ENCODE measurements at regions not wholly inside any gene's neighbourhood (a gene's known extent, or its start where the extent isn't known, plus 50 kb on each side); places are given as distances from the start of the nearest gene placed in this dataset.

DNA sequence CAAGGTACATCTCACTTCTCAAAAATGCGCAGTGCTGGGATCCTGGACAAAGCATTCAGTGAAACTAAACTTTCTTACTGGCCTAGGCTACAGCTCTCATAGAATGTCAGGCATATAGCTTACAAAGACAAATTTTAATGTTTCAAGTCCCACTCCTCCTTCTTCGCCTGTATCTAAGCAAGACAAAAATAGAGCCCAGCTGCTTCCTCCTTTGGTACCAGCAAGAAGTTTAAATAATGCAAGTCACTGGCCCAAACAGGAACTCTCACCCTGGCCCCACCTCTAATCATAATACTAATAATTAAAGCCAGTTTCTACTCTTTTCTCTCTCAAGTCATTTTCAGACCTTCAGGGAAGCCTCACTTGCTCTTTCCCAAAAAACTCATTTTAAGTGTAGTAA, 1267.9 kb downstream of the MRPL39 start:
- no peak for DNase-seq (ENCODE audit: low spot score)

DNA sequence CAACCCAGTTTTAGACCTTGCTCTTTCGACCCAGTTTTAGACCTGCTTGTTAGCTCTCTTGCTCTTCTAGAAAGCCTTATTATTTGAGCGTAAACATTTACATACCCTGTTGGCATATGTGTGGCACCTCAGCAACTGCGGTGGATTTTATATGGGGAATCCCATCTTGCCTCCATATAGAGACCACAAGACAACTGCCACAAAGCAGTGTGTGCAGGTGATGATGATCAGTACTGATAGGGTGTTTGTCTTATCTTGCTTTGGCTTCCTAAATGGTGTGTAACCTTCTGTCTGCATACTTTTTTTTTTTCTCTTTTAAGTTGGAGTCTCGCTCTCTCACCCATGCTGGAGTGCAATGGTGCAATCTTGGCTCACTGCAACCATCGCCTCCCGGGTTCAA, 1270.8 kb downstream of the MRPL39 start:
- no peak for DNase-seq (ENCODE audit: low spot score)

DNA sequence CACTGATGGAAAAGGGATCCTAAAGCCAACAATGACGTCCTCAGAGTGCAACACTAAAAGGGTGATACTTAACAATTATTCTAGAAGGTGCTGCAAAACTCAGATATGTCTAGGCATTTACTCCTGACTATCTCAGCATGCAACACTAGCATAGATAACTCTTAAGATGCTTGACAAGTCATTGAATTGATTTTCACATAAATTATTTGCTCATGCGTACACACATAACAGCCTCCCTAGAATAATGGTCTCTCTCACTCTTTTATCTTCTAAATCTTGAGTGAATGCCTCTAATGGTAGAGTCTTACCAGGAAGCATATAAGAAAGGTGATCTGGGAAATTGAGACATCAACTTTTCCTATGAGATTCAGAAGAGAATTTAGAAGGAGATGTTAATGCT, 1283.7 kb downstream of the MRPL39 start:
- no peak for DNase-seq (ENCODE audit: low spot score)

DNA sequence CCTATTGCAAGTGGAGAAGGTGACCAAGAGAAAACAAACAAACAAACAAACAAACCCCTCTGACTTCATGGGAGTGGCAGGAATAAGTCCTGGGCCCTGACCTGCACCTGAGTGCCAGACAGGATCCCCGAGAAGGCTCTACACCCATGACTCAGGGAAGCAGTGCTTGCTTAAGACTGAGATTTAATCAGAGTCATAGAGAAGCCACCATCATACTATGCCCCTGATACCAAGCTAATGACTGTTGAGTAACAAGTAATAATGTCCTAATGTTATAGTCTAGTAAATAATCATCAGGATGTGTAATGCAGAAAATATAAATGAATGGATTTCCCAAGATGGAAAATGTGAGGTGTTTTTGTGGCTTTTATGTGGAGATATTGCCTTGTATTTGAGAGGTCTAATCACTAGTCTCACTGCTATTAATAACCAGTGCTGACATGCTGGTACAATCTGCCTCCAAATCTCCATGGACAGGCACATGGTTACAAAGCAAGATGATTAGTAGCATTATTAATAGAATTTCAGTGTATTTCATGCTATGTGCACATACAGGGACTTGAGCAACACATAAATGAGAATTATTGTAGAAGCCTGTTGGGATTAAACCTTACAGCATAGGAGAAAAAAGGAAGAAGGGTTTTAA, 1290.9 kb downstream of the MRPL39 start:
- DNase-seq (ENCODE audit: low spot score) = no peak

DNA sequence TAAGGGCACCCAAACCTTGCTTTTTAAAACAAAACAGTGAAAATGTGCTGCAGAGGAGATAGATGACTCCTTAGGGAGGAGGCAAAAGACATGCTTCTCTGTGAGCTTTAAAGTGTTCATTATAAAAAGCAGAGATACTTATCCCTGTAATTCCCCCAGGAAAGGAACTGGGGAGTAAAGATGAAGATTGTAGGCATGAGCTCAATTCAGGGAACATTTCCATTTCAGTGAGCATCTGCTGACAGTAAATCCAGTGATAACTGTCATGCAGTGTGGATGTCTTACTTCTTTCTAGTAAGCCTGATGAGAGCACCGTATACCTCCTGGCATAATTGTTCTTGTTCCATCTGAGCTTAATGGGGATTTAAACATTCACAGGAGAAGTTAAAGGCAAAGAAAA, 1296.5 kb downstream of the MRPL39 start:
- no peak for DNase-seq (ENCODE audit: low spot score)

DNA sequence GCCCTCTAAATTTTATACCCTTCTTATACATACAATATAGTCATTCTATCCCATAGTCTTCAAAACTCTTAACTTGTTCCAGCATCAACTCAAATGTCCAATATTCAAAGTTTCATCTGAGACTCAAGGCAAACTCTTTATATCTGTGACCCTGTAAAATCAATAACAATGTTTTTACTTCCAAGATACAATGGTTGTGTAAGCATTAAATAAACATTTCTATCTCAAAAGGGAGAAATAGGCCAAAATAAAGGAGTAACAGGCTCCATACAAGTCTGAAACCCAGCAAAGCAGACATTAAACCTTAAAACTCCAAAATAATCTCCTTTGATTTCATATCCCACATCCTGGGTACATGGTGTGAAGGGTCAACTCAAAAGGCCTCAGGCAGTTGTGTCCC, 1299.1 kb downstream of the MRPL39 start:
- DNase-seq (ENCODE audit: low spot score) = no peak

DNA sequence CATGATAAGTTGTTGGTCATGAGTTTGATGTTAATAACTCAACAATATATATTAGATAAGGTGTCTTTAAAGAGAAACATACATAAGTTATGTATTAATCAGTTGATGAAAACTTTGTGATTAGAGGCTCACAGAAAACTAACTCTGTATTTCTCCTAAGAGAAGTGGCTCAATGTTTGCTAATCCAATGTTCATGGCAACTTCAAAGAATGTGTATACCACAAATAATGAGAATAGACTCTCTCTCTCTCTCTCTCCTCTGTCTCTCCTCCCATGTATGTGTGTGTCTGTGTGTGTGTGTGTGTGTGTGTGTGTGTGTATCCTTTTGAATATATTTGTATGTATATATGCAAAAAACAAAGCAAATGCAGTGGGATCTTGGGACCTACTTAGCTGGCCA, 1304.9 kb downstream of the MRPL39 start:
- no peak for DNase-seq (ENCODE audit: low spot score)

DNA sequence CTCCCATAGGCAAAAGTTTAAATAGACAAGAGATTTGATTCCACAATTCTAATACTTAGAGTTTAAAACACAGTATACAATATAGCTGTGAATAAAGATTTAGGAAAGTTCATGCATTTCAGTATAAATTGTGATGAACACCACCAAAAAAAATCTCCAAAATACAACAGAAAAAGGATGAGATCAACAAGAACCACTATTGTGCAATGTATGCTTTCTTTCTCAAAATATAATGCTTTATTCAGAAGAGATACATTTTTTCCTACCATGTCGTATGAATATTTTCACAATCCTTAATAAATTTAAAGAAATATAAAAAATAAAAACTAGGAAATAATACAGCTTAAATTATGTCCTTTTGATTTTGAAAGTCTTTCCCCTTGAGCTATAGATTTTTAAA, 1309.2 kb downstream of the MRPL39 start:
- no peak for DNase-seq (ENCODE audit: low spot score)

DNA sequence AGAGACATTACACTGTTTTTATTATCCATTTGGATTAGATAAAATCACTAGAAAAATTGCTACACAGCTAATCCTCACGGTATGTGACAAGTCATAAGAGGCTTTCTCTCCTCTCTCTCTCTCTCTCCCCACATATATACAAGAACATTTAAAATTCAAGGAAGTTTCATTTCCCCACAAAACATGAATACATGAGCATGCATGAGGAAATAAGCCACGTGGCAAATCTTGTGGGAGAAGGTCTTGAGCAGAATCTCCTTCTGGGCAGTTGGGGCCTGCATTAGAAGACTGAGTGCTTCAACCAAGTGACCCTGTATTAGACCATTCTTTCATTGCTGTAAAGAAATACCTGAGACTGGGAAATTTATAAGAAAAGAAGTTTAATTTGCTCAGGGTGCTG, 1313.1 kb downstream of the MRPL39 start:
- no peak for DNase-seq (ENCODE audit: low spot score)

DNA sequence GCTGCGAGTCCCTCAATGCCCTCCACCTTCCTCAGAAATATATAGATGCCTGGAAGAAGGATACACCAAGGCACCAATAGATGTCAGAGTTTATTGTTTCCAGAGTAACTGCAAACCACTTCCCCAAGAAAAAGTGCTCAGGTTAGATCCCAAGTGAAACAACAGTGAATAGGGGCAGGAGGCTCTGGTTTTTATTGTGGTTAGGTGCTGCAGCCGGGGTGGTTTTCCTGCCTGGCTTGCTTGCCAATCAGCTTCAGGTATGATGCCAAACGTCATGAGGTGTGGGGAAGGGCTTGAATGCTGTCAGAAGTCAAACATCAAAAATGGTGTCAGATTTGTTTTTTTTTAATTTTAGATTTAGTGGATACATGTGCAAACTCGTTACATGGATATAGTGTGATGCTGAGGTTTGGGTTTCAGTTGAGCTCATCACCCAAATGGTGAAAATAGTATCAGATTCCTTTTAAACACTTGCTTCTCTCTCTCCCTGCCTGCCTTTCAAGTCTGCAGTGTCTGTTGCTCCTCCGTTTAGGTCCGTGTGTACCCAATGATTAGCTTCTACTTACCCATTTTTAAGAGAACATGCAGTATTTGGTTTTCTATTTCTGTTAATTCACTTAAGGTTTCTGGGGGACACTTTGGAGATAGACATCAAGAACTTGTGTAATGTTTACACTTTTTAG, 1317.0 kb downstream of the MRPL39 start:
- DNase-seq (ENCODE audit: low spot score) = no peak

DNA sequence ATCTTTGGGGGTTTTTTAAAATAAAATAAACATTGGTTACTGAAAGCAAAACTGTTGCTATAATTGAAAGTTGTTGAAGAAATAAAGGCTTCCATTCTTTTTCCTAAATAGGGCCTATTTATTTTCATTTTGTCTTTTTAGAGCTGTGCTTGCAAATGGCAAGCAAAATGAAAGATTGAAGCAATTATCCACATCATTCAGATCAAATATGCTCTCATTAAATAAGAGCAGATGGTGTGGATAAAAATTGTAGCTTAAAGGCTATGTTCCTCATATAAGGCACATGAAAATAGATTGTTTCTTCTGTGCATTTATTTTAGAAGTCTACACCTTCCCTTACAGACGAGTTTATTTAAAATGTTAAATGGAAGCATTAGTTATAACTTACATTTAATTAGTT, 1317.7 kb downstream of the MRPL39 start:
- no peak for DNase-seq (ENCODE audit: low spot score)

DNA sequence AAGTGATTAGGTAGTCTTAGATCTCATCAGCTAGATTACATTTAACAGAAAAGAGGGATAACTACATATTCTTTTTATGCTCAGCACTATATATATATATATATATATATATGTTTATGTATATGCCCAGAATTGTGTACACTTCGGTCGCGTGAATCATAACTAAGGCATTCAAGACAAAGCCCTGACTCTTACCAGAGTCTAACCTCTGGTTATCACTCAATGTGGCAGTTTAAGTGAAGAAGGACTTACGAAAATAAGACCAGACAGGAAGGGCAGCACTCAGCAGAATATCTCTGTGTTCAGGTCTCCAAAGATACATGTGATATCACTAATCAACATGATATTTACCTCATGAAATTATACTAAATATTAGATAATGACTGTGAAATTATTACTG, 1326.7 kb downstream of the MRPL39 start:
- DNase-seq (ENCODE audit: low spot score) = no peak

DNA sequence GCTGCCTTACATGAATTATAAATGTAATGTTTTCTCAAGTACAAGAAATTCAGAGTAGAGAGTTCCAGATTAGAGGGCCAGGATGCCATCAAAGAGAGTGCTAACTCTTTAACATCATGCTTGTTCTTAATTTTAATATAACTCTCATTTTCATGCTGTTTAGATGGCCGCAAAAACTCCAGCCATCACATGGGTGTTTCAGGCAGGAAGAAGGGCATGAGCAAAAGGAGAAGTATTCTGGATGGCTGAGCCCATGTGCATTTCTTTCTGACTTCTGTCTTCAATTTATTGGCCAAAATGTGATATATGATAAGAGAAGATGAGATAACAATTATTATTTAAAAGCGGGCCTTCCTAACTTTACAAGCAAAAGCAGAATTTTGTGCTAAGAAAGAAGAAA, 1328.6 kb downstream of the MRPL39 start:
- no peak for DNase-seq (ENCODE audit: low spot score)

DNA sequence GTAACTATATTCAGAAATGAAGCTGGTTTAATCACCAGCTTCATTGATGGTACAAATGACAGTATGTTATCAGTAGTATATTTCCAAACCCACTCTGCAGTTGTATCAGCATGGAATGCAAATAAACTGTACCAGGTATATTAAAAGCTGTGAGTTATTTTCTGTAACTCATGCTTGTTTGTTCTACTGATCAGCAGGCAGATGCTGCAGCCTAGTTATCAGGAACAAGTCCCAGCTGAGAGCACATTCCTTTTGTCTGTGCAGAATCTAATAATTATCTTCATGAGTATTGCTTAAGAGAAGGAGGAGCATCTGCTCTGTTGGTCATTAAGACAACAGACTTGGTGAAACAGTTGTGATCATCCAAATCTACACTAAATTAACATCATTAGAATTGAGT, 1331.1 kb downstream of the MRPL39 start:
- no peak for DNase-seq (ENCODE audit: low spot score)

DNA sequence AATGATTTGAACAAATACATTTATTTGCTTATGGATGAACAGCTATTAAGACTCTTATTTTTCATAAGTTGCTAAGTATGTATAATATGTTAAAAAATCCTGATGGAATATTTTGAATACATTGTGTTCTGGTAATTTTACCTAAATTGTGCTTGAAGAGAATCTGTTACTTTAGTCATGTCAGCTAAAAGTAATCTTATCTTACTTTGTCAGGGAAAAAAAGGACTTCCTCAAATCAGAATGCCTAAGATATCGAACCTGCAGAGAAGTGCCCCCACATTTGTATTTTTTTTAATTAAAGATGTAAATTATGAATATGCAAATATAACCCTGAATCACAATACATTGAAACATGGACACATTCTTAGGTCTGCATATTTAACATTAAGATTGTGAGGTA, 1331.7 kb downstream of the MRPL39 start:
- no peak for DNase-seq (ENCODE audit: low spot score)

DNA sequence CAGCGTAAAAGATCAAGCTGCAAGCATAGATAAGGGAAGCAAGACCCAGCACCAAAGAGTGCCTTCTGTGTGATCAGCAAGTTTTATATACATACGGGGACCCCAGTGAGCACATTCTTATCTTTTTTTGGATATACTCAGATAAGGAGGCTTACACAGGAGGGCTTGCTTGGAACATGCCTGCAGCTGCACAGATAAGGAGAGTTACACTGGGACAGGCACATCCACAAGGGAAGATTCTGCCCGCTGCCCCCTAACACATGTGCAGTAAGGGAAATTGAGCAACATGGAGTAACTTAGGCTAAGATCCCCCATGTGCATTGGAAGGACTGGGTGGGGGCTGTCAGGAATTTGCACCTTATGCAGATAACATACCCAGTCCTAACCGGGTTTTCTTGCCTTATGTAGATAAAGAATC, 1334.8 kb downstream of the MRPL39 start:
- DNase-seq (ENCODE audit: low spot score) = no peak

DNA sequence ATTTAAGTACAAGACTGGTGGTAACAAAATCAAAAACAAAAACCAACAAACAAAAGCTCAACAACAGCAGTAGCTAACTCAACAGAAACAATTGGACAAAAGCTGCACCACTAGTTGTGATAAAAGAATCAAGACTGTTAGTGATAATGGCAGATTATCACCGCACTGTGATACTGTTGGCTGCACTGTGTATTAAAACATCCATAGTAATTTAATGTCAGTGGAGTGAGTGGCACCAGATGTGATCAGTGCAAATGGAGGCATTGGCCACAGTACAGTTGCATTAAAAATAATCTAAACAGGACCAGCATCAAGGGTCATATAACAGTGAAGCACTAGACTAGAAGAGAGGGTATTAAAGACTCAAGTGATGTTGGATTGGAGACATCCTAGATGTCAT, 1341.3 kb downstream of the MRPL39 start:
- DNase-seq (ENCODE audit: low spot score) = no peak

DNA sequence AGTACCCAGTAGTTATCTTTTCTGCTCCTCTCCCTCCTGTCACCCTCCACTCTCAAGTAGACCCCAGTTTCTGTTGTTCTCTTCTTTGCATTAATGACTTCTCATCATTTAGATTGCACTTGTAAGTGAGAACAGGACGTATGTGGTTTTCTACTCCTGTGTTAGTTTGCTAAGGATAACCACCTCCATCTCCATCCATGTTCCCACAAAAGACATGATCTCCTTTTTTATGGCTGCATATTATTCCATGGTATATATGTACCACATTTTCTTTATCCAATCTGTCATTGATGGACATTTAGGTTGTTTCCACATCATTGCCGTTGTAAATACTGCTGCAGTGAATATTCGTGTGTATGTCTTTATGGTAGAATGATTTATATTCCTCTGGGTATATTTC, 1346.5 kb downstream of the MRPL39 start:
- DNase-seq (ENCODE audit: low spot score) = no peak

DNA sequence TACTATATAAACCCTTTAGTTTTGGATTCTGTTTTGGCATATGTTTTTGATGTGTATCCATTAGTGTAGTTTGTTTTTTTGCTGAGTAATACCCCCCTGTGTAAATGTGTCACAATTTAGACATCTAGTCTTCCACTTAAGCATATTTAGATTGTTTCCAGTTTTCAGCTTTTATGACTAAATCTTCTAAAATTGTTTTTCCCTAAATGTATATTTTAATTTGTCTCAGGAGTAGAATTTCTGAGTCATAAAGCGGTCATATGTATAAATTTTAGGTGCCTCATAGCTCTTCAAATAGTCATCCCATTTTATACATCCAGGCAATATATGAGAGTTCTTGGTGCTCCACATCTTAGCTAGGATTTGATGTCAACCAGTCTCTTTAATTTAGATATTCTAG, 1348.0 kb downstream of the MRPL39 start:
- DNase-seq (ENCODE audit: low spot score) = no peak

DNA sequence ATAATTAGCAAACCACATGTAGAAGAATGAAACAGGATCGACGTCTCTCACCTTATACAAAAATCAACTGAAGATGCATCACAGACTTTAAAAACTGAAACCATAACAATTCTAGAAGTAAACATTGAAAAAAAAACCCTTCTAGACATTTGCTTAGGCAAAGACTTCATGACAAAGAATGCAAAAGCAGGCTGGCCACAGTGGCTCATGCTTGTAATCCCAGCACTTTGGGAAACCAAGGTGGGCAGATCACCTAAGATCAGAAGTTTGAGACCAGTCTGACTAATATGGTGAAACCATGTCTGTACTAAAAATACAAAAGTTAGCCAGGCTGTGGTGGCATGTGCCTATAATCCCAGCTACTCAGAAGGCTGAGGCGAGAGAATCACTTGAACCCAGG, 1351.7 kb downstream of the MRPL39 start:
- no peak for DNase-seq (ENCODE audit: low spot score)

DNA sequence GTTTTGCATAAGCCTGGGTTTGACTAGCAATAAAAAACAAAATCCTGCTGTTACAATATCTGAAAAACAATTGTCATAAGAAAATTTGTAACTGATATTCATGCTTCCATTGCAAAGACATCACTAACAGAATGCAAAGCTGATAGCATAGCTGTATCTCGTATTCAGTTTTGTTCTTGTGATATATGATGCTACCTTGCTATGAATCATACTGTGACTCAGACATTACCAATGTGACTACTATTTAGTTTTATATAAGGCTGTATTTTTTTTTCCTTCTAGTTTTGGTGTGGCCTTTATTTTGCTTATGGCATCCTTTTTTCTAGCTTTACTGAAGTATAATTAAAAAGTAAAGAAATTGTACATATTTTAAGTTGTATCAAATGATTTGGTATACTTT, 1381.8 kb downstream of the MRPL39 start:
- no peak for DNase-seq (ENCODE audit: low spot score)

DNA sequence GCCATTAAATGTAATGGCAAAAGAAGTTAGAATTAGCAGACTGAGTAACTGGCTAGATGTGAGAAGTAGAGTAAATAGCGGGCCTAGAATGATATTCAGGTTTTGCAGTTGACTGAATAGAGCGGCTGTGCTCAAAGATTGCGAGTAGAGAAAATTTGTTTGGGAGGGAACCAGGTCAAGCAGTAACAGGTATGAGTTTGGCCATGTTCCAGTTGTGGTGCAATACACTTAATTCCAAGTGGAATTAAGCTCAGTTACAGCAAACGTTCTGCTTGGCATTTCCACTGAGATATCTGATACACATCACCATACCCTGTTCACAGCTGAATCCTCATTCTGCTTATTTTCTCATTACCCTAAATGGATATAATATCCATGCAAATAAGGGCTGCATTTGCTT, 1382.9 kb downstream of the MRPL39 start:
- DNase-seq (ENCODE audit: low spot score) = no peak

DNA sequence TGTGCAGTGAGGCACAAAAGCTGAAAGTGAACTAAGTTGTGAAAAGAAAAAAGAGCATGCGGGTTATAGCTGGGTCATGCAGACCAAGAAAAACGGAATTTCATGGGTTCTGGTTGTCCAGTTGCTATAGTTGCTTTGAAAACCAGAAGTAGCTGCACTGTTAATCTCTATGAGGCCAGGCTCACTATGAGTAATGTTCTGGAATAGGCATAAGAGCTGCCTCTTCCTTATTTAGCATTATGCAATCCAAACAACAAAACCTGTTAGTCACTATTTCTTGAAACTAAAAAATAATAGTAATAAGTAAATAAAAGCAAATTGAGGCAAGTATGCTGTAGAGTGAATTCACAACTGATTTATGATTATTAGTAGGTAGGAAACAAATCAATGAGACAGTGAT, 1383.7 kb downstream of the MRPL39 start:
- DNase-seq (ENCODE audit: low spot score) = no peak

DNA sequence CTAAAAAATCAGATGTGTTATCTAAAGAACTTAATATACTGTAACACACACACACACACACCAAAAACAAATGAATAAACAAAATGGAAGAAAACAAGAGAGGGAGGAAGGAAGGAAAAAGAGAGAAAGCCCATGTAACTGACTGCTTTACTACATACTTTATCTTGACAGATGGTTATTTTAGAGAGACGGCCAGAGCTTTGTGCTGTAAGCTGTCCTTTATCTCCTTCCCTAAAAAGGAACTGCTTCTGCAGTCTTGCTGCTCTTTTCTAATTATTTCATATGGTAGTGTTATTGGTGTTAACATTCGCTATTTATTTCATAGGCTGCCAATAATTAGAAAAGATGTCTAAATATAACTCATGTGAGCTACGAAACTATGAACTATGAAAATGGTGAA, 1384.6 kb downstream of the MRPL39 start:
- DNase-seq (ENCODE audit: low spot score) = no peak
